Calu3 (cell line): ENCODE measurements at regions not wholly inside any gene's neighbourhood (a gene's known extent, or its start where the extent isn't known, plus 50 kb on each side); places are given as distances from the start of the nearest gene placed in this dataset.

ENCODE experiments used
- BruUV-seq: library from RNA; stranded (reverse); fragments of 400-500 nt; replicated peaks from 2 replicates; lab custom pipeline; 2021; lab: Mats Ljungman, UMichigan
- CTCF ChIA-PET: fragments of 300-600 bp; sonication (Branson Sonifier 250); formaldehyde crosslinking; loops from one replicate; lab custom pipeline; 2022; ENCODE audit warnings: antibody characterized with exemption; lab: Charles Lee
- DNase-seq: peaks from one replicate; pipeline ENCODE4 v3.0.0; 2022
- H3K27ac Mint-ChIP-seq: one replicate; pipeline ENCODE4 v1.8.0; 2022; ENCODE audit warnings: mixed read lengths; ENCODE audit not compliant: unreplicated experiment
- H3K27me3 Mint-ChIP-seq: one replicate; pipeline ENCODE4 v1.8.0; 2022; ENCODE audit warnings: mixed read lengths; ENCODE audit not compliant: unreplicated experiment
- H3K36me3 Mint-ChIP-seq: one replicate; pipeline ENCODE4 v1.8.0; 2022; ENCODE audit warnings: mild to moderate bottlenecking, moderate library complexity, mixed read lengths; ENCODE audit not compliant: insufficient read depth, unreplicated experiment
- H3K4me1 Mint-ChIP-seq: one replicate; pipeline ENCODE4 v1.8.0; 2022; ENCODE audit warnings: mild to moderate bottlenecking, low read depth, mixed read lengths; ENCODE audit not compliant: unreplicated experiment
- H3K4me3 Mint-ChIP-seq: one replicate; pipeline ENCODE4 v1.8.0; 2022; ENCODE audit warnings: mild to moderate bottlenecking, low read depth, moderate library complexity, mixed read lengths; ENCODE audit not compliant: unreplicated experiment
- H3K9me3 Mint-ChIP-seq: one replicate; pipeline ENCODE4 v1.8.0; 2022; ENCODE audit warnings: low read depth, mixed read lengths; ENCODE audit not compliant: unreplicated experiment
- CTCF ChIP-seq: fragments of 200-600 bp; IDR thresholded peaks from one replicate; pipeline ENCODE4 v1.8.0; 2022; ENCODE audit warnings: antibody characterized with exemption; ENCODE audit not compliant: unreplicated experiment
- intact Hi-C: fragments of 100-400 bp; cut with micrococcal nuclease; formaldehyde crosslinking; loops from one replicate; pipeline ENCODE4 v1.10.0; 2022; ENCODE audit not compliant: unreplicated experiment

- CTCF ChIA-PET = interaction anchor here (0.6 kb wide), 1 partner anchor 44 kb away, joined by 4 read pairs; no protein-coding TSS in a partner anchor
- TF ChIP-seq CTCF = no peak
- Mint-ChIP-seq H3K4me1 (no peaks in the 10 kb centered on the region), H3K27ac (no peak overlapping the region), H3K27me3 (no peaks in the 10 kb centered on the region), H3K9me3 (peaks cover 8% of the 10 kb centered on the region), H3K36me3 (no peaks in the 10 kb centered on the region), H3K4me3 (no peak overlapping the region)
- BruUV-seq = no TSS peak
- DNase-seq = no peak
- intact Hi-C loops = no loop called here
Measured at GRCh38 chr16:13426736-13427135, 493.2 kb upstream of the ERCC4 start.

DNA sequence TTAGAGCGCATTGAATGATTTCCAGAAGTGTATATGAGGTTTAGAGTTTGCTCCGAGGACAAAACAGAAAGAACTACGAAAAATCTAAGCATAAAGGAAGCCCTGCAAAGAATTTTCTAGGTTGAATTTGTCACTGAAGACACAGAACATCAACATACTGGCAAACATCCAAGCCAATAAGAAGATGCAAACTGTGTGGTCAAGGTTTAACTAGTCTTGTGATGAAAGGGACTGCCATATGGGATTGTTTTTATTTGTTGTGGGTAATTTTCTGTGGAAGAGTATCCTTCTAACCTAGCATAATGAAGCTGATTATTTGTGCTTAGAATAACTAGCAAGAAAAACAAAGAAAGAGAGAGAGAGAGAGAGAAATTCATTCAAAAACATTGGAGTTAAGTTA, 492.0 kb upstream of the ERCC4 start:
- no peaks in the 10 kb centered on the region for H3K27me3 Mint-ChIP-seq
- no peaks in the 10 kb centered on the region for H3K4me1 Mint-ChIP-seq
- DNase-seq = no peak
- TF ChIP-seq CTCF = no peak
- H3K27ac Mint-ChIP-seq = no peak overlapping the region
- no peak overlapping the region for H3K4me3 Mint-ChIP-seq
- CTCF ChIA-PET = no interaction called here
- BruUV-seq = no TSS peak
- peaks cover 8% of the 10 kb centered on the region for H3K9me3 Mint-ChIP-seq
- H3K36me3 Mint-ChIP-seq = no peaks in the 10 kb centered on the region
- intact Hi-C loops = no loop called here

DNA sequence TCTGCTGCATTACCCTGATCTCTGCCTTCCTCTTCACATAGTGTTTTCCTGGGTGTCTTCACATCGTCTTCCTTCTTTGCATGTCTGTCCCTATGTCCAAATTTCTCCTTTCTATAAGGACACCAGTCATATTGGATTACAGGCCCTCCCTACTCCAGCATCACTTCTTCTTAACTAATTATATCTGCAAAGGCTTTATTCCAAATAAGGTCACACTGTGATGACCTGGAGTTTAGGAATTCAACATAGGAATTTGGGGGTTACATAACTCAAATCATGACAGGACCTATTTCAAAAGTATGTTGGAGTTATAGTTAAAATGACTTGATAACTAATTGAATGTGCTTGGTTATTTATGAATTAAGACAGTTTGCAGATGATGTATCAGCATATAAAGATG, 490.5 kb upstream of the ERCC4 start:
- Mint-ChIP-seq H3K27ac (no peak overlapping the region), H3K9me3 (peaks cover 10% of the 10 kb centered on the region), H3K4me1 (no peaks in the 10 kb centered on the region), H3K27me3 (no peaks in the 10 kb centered on the region), H3K36me3 (no peaks in the 10 kb centered on the region), H3K4me3 (no peak overlapping the region)
- no TSS peak for BruUV-seq
- no peak for TF ChIP-seq CTCF
- DNase-seq = no peak
- CTCF ChIA-PET = no interaction called here
- intact Hi-C loops = no loop called here

DNA sequence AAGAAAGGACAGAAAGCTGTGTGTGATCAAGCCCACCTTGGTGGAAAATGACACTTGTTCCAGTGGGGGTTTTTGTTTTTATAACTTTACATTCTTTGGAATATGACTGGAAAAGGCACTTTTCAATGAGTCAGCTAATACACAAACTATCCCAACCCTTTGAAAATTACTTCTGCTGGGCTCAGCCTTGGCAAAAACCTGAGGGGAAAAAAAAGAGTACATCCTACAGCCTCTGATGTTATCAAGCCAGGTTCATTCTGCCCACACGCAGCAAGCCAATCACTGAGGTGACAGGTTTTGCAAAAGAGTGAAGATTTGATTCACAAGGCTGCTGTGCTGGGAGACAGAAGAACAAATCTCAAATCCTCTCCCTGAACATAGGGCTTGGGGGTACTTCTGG, 484.5 kb upstream of the ERCC4 start:
- Mint-ChIP-seq H3K4me1 (no peaks in the 10 kb centered on the region), H3K4me3 (no peak overlapping the region), H3K27me3 (no peaks in the 10 kb centered on the region), H3K27ac (no peak overlapping the region), H3K36me3 (no peaks in the 10 kb centered on the region), H3K9me3 (peaks cover 13% of the 10 kb centered on the region)
- BruUV-seq = no TSS peak
- no peak for DNase-seq
- TF ChIP-seq CTCF = no peak
- intact Hi-C loops = no loop called here
- CTCF ChIA-PET = no interaction called here
